NCI-H2107 (cell line): ENCODE measurements at regions not wholly inside any gene's neighbourhood (a gene's known extent, or its start where the extent isn't known, plus 50 kb on each side); places are given as distances from the start of the nearest gene placed in this dataset.

Source experiments
- DNase-seq: peaks from one replicate; lab custom pipeline; 2025; lab: John Stamatoyannopoulos, UW

- DNase-seq: no peak
Measured at GRCh38 chr14:76603713-76604112, 157.6 kb upstream of the VASH1 start.

- DNase-seq: no peak
Measured at GRCh38 chr14:76607510-76607909, 153.8 kb upstream of the VASH1 start.

- no peak for DNase-seq
Measured at GRCh38 chr14:76612654-76613053, 148.6 kb upstream of the VASH1 start.

GRCh38 chr14:76613616-76614015 is 147.7 kb upstream of the VASH1 start:
- DNase-seq: no peak

GRCh38 chr14:76615331-76615730 is 145.9 kb upstream of the VASH1 start:
- DNase-seq: no peak

- DNase-seq: no peak
Measured at GRCh38 chr14:76617440-76617839, 143.8 kb upstream of the VASH1 start.

GRCh38 chr14:76636602-76637001 is 124.7 kb upstream of the VASH1 start:
- no peak for DNase-seq

DNA sequence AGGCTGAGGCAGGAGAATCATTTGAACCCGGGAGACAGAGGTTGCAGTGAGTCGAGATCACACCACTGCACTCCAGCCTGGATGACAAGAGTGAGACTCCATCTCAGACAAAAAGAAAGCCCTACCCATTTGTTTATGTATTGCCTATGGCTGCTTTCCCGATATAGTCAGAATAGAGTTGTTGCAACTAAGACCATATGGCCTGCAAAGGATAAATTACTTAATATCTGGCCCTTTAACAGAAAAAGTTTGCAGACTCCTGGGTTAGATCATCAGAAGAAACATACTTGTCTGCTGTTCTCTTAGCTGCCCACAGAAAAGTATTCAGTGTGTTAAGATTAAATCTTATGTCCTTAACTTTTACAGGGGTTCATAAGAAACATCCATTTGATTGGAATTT is 122.4 kb upstream of the VASH1 start:
- no peak for DNase-seq

GRCh38 chr14:76639606-76640229 is 121.5 kb upstream of the VASH1 start:
- no peak for DNase-seq

DNA sequence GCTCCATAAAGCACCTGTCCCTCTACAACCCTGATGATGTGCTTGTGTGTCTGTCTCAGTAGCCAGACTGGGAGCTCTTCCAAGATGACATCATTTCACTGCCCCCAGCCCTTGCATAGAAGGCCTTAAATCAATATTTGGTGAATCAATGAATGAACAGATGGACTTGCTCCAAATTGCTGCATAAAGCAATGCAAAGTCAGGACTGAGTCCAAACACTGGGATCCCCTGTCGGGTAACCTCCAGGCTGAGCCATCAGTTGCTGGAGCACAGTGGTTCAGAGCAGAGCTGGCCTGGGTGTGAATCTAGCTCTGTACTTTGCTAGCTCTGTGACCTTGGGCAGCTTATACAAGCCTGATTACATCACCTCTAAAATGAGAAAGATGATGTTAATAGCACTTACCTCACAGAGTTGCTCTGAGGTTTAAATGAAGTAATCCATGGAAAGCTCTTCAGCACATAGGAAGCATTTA is 120.3 kb upstream of the VASH1 start:
- DNase-seq: no peak

DNA sequence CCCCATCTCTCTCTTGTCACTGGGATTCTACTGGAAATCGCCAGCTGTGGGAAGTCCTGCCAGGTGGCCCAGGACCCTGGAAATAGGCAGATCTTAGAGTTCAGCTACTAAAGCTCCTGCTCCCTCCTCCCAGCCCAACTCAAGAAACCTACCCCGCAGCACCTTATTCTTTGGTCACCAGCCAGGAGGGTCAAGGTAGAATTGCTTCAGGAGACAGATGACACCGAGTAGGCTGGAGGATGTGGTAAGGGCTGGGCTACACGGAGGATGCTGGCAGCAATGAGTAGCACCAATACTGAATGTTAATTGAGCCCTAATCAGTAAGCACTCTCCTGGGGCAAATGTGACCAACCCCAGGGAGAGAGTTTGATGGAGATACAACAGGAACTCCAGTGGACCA is 119.7 kb upstream of the VASH1 start:
- DNase-seq: no peak

DNA sequence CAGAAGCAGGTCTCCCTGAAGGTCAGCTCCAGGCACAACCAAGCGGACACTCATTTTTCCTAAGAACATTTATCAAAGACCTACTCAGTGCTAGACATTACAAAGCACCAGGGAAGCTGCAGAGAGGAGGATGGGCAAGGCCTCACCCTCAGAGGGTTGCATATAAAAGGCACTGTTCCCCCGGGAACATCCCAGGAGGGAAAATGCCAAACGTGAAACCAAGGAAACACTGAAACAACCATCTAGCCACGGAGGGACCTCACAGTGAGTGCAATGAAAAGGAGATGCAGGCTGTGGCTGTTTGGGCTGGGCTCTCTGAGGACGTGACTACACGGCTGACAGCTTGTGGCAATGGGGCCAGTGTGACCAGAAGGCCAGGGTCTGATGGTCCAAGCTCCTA is 117.4 kb upstream of the VASH1 start:
- DNase-seq: no peak

DNA sequence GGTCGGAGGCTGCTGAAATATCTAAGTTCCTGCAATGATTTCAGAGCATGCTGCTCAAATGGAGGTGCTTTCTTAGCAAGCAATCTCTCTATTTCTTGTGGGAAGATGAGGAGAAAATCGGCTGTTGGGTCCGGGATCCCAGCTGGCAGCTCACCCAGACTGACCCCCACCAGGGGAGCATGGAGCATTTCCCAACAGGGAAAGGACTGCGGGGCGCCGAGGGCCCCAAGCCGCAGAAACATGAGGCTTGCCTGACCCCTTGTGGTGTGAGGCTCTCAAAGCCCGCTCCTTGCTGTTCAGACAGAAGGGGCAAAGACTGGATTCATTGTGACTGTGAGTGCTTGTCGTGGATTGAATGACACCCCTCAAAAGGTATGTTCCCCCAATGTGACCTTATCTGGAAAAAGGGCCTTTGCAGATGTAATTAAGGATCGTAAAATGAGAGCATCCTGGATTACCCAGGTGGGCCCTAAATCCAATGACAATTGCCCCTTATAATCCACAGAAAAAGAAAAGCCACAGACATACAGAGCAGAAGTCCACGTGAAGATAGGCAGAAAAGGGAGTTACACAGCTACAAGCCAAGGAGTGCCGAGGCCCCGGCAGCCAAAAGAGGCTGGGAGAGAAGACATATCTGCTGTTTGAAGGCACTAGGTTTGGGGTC is 116.3 kb upstream of the VASH1 start:
- peak; percentile 61 for DNase-seq

- DNase-seq: peak; percentile 58
Measured at GRCh38 chr14:76647697-76648298, 113.5 kb upstream of the VASH1 start.

DNA sequence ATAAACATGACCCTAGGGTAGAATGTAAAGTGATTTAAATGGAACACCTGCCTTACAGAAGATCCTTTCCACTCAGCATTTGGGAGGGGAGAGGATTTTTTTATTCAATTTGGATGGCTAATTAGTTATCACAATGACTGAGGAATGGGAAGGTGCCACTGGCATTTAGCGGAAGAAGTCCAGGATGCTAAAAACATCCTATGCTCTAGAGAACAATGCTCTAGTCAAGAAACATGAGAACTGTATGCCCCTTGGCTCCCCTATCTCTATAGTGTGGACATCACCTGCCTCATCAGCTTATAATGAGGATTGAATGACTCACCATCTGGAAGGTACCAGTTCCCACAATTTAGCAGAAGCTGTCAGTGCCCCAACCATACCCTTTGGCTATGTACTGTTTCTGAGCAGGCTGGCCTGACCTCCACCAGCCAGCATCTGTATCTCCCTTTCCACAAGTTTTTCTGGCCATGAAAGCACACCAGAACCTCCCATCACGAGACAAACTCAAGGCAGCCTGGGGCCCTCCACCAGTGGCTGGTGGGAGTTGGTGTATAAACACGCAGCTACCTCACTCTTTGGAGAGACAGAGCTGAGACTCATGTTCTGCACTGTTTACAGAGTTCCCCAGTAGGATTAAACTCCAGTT is 109.7 kb upstream of the VASH1 start:
- no peak for DNase-seq

DNA sequence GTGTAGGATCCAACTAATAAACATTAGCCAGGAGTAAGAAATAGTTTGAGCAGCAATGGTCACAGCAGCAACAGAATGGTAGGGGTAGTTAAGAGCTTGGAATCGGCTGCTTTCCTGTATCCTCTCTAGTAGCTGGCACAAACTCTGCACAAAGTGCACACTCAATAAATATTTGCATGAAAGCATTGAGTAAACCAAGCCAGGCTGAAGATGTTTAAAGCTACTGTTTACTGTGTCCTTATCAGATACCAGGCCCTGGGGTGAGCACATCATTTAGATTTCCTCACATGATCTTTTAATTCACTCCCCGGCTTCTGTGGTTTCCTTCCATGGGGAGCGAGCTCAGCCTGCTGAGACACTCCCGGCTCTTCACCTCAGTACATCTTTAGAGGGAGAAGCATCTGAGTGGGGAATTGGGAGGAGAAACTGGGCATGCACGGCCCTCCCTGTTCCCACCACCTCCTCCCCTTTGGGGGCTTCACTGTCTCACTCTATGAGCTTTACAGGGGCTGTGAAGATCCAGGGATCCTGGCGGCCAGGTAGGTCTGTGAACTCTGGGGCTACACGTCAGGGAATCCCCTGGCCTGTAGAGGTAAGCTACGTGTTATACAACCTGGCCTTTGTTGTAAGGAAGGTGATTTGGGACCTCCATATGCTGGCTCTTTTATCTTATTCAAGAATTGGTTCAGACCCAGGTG is 107.2 kb upstream of the VASH1 start:
- DNase-seq: no peak

GRCh38 chr14:76654573-76655108 is 106.6 kb upstream of the VASH1 start:
- DNase-seq: no peak

GRCh38 chr14:76655331-76655730 is 105.9 kb upstream of the VASH1 start:
- no peak for DNase-seq

GRCh38 chr14:76656592-76656991 is 104.7 kb upstream of the VASH1 start:
- no peak for DNase-seq

- no peak for DNase-seq
Measured at GRCh38 chr14:76657404-76657803, 103.9 kb upstream of the VASH1 start.

GRCh38 chr14:76657846-76658245 is 103.4 kb upstream of the VASH1 start:
- DNase-seq: no peak

- no peak for DNase-seq
Measured at GRCh38 chr14:76662580-76662979, 98.7 kb upstream of the VASH1 start.
